Neural progenitor cell (in vitro differentiated cells): ENCODE measurements at regions not wholly inside any gene's neighbourhood (a gene's known extent, or its start where the extent isn't known, plus 50 kb on each side); places are given as distances from the start of the nearest gene placed in this dataset.

Experiments used
- DNase-seq: peaks from one replicate; pipeline ENCODE4 v3.0.0-alpha.2; 2016; ENCODE audit warnings: low spot score
- H2AFZ ChIP-seq: fragments of 200-600 bp; sonication (generic); replicated peaks from 2 replicates; pipeline ENCODE4 v1.6.1; 2016; ENCODE audit warnings: antibody characterized with exemption
- H3F3A ChIP-seq: fragments of 200-600 bp; sonication (generic); 2 replicates; pipeline ENCODE4 v1.6.1; 2016; ENCODE audit warnings: antibody characterized with exemption, low read depth
- H3K27ac ChIP-seq: fragments of 200-600 bp; sonication (generic); 2 replicates; pipeline ENCODE4 v1.5.1; 2016; ENCODE audit warnings: mild to moderate bottlenecking
- H3K27me3 ChIP-seq: fragments of 200-600 bp; sonication (generic); 2 replicates; pipeline ENCODE4 v1.6.1; 2016; ENCODE audit warnings: mild to moderate bottlenecking, moderate library complexity
- H3K36me3 ChIP-seq: fragments of 200-600 bp; sonication (generic); 2 replicates; pipeline ENCODE4 v1.5.1; 2016
- H3K4me1 ChIP-seq: fragments of 200-600 bp; sonication (generic); 2 replicates; pipeline ENCODE4 v1.6.1; 2016; ENCODE audit warnings: mixed run types
- H3K4me2 ChIP-seq: fragments of 200-600 bp; sonication (generic); 2 replicates; pipeline ENCODE4 v1.6.1; 2016
- H3K4me3 ChIP-seq: fragments of 200-600 bp; sonication (generic); 2 replicates; pipeline ENCODE4 v1.5.1; 2016
- H3K79me2 ChIP-seq: fragments of 200-600 bp; sonication (generic); 2 replicates; pipeline ENCODE4 v1.6.1; 2016; ENCODE audit warnings: low read depth
- H3K9ac ChIP-seq: fragments of 200-600 bp; sonication (generic); 2 replicates; pipeline ENCODE4 v1.6.1; 2016
- H3K9me3 ChIP-seq: fragments of 200-600 bp; sonication (generic); 2 replicates; pipeline ENCODE4 v1.5.1; 2016; ENCODE audit warnings: low read depth
- H4K20me1 ChIP-seq: fragments of 200-600 bp; sonication (generic); 2 replicates; pipeline ENCODE4 v1.6.1; 2016; ENCODE audit warnings: low read depth
- H3K27ac Mint-ChIP-seq: 3 replicates; pipeline ENCODE4 v1.8.0; 2021; ENCODE audit warnings: mixed read lengths
- H3K27me3 Mint-ChIP-seq: 2 replicates; pipeline ENCODE4 v1.8.0; 2022; ENCODE audit warnings: low read depth, mild to moderate bottlenecking, inconsistent platforms, moderate library complexity, mixed read lengths; ENCODE audit not compliant: insufficient read depth
- H3K36me3 Mint-ChIP-seq: 3 replicates; pipeline ENCODE4 v1.8.0; 2021; ENCODE audit warnings: mixed read lengths
- H3K4me1 Mint-ChIP-seq: 3 replicates; pipeline ENCODE4 v1.8.0; 2021; ENCODE audit warnings: mixed read lengths
- H3K4me3 Mint-ChIP-seq: 3 replicates; pipeline ENCODE4 v1.8.0; 2021; ENCODE audit warnings: mild to moderate bottlenecking, moderate library complexity, mixed read lengths
- H3K9me3 Mint-ChIP-seq: 3 replicates; pipeline ENCODE4 v1.8.0; 2020; ENCODE audit warnings: mixed read lengths
- EZH2 ChIP-seq: fragments of 200-600 bp; sonication (generic); IDR thresholded peaks from 2 replicates; pipeline ENCODE4 v1.6.1; 2017; ENCODE audit warnings: antibody characterized with exemption, mild to moderate bottlenecking, moderate library complexity
- EZH2phosphoT487 ChIP-seq: fragments of 200-600 bp; sonication (generic); IDR thresholded peaks from 2 replicates; pipeline ENCODE4 v1.6.1; 2017; ENCODE audit warnings: antibody characterized with exemption
- TF ChIP-seq, protein P1 (sequence below): fragments of 200-600 bp; sonication (generic); IDR thresholded peaks from 2 replicates; pipeline ENCODE4 v1.5.1; 2017; ENCODE audit warnings: antibody characterized with exemption, mild to moderate bottlenecking

DNA sequence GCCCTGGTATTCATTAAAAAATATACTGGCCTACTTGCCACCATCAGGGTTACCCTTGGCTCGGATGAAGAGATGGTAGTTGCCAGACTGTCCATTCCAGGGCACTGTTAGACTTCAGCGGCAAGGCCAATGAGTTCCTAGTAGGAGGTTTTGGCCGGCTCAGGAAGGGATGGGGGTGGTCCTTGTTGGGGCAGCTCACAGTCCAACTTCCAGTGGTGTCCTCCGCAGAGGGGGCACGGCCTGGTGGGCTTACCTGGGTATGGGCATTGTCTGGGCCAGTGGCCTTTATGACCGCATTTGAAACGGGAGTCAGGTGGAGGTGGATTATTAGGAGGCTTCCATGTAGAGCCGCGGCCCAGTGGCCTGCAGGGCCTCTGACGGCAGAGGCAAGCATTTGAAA, 139.1 kb upstream of the ETV3 start:
- Mint-ChIP-seq H3K4me3 (no peak overlapping the region), H3K9me3 (no peaks in the 10 kb centered on the region), H3K4me1 (no peaks in the 10 kb centered on the region), H3K27ac (no peak overlapping the region), H3K36me3 (no peaks in the 10 kb centered on the region), H3K27me3 (no peaks in the 10 kb centered on the region)
- Histone ChIP-seq H3K4me2 (no peak overlapping the region), H3K9ac (no peak overlapping the region), H3F3A (no peaks in the 10 kb centered on the region), H3K36me3 (no peaks in the 10 kb centered on the region), H3K4me1 (peaks cover 26% of the 10 kb centered on the region), H3K9me3 (no peaks in the 10 kb centered on the region), H3K79me2 (no peaks in the 10 kb centered on the region), H3K27me3 (no peaks in the 10 kb centered on the region), H4K20me1 (no peaks in the 10 kb centered on the region), H3K4me3 (no peak overlapping the region), H3K27ac (no peak overlapping the region), H2AFZ (no peak overlapping the region)
- no peak for DNase-seq
- TF ChIP-seq, protein P1, sequence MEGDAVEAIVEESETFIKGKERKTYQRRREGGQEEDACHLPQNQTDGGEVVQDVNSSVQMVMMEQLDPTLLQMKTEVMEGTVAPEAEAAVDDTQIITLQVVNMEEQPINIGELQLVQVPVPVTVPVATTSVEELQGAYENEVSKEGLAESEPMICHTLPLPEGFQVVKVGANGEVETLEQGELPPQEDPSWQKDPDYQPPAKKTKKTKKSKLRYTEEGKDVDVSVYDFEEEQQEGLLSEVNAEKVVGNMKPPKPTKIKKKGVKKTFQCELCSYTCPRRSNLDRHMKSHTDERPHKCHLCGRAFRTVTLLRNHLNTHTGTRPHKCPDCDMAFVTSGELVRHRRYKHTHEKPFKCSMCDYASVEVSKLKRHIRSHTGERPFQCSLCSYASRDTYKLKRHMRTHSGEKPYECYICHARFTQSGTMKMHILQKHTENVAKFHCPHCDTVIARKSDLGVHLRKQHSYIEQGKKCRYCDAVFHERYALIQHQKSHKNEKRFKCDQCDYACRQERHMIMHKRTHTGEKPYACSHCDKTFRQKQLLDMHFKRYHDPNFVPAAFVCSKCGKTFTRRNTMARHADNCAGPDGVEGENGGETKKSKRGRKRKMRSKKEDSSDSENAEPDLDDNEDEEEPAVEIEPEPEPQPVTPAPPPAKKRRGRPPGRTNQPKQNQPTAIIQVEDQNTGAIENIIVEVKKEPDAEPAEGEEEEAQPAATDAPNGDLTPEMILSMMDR, result no peak
- TF ChIP-seq EZH2phosphoT487 (no peak), EZH2 (no peak)

DNA sequence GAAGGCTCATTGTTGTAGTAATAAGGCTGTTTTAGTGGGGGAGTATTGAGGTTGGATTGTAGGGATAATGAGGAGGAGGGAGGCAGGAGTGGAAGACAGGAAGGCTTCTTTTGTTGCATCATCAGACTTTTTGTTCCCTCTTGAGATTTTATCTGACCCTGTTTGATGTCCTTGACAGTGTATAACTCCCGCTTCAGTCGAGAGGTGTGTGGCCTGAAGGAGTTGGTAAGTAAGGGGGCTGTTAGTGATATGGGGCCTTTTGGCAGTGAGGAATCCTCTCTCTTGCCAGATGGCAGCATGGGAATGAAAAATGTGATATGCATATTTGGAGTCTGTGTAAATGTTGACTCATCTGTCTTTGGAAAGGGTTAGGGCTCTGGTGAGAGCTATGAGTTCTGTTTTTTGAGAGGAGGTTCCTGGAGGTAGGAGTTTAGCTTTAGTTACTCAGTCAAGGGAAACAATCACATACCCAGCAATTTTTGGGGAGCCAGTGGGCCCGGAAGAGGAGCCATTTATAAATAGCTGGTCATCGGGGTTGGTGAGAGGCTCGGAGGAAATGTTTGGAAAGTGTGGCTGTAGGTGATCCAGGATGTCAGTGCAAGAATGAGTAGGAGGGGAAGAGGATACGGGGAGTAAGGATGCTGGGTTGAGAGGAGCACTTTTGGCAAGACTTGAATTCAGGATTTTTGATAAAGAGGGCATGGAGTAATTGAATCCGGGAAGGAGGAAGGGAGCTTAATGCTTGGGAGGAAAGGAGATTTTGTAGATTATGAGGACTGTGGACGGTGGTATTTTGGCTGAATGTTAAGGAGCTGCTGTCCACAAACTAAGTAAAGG, 136.7 kb upstream of the ETV3 start:
- H3K27me3 ChIP-seq, result no peaks in the 10 kb centered on the region
- no peaks in the 10 kb centered on the region for H4K20me1 ChIP-seq
- H3K79me2 ChIP-seq, result no peaks in the 10 kb centered on the region
- Mint-ChIP-seq H3K4me1 (no peaks in the 10 kb centered on the region), H3K36me3 (no peaks in the 10 kb centered on the region), H3K27me3 (no peaks in the 10 kb centered on the region), H3K4me3 (no peak overlapping the region), H3K9me3 (no peaks in the 10 kb centered on the region), H3K27ac (no peak overlapping the region)
- H3K4me2 ChIP-seq, result no peak overlapping the region
- H3K4me3 ChIP-seq, result no peak overlapping the region
- no peak for TF ChIP-seq EZH2phosphoT487
- no peak for TF ChIP-seq EZH2
- TF ChIP-seq, protein P1, result no peak
- H2AFZ ChIP-seq, result no peak overlapping the region
- H3K9me3 ChIP-seq, result no peaks in the 10 kb centered on the region
- H3K4me1 ChIP-seq, result peaks cover 26% of the 10 kb centered on the region
- H3K9ac ChIP-seq, result no peak overlapping the region
- H3K36me3 ChIP-seq, result no peaks in the 10 kb centered on the region
- DNase-seq, result no peak
- no peak overlapping the region for H3K27ac ChIP-seq
- no peaks in the 10 kb centered on the region for H3F3A ChIP-seq

DNA sequence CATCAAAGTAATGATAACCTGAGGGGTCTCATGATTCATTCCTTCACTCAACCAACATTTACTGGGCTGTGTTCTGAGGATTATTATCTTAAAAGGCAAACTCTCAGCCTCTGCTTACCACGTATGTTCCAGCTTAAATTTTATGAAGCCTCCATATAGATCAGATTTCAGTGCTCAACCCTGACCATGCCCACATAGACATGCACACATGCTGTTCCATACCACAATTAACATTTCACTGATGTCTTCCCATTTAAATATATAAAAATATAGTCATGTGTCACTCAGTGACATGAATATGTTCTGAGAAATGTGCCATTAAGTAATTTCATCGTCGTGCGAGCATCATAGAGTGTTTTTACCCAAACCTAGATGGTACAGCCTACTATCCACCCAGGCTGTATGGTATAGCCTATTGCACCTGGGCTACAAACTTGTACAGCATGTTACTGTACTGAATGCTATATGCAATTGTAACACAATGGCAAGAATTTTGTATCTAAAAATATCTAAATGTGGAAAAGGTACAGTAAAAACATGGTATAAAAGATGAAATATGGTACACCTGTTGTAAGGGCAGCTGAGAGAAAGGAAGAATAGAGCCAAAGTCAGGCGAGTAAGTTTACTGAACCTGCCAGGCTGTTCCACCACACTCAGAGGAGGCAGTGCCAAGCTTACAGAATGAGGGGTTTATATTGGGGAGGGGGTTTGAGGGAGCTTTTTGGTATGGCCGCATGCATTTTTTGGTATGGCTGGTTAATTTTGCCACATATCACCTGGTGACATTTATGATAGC, 134.7 kb upstream of the ETV3 start:
- Histone ChIP-seq H2AFZ (no peak overlapping the region), H3K4me2 (no peak overlapping the region), H3K79me2 (no peaks in the 10 kb centered on the region), H3K36me3 (no peaks in the 10 kb centered on the region), H3K9ac (no peak overlapping the region), H3K4me1 (peaks cover 25% of the 10 kb centered on the region), H3K4me3 (no peak overlapping the region), H3K27me3 (no peaks in the 10 kb centered on the region), H3K9me3 (no peaks in the 10 kb centered on the region), H3K27ac (no peak overlapping the region), H3F3A (no peaks in the 10 kb centered on the region), H4K20me1 (no peaks in the 10 kb centered on the region)
- no peaks in the 10 kb centered on the region for H3K36me3 Mint-ChIP-seq
- H3K27me3 Mint-ChIP-seq, result no peaks in the 10 kb centered on the region
- DNase-seq, result no peak
- H3K9me3 Mint-ChIP-seq, result no peaks in the 10 kb centered on the region
- no peaks in the 10 kb centered on the region for H3K4me1 Mint-ChIP-seq
- TF ChIP-seq EZH2 (no peak), EZH2phosphoT487 (no peak)
- TF ChIP-seq, protein P1, result no peak
- H3K4me3 Mint-ChIP-seq, result no peak overlapping the region
- H3K27ac Mint-ChIP-seq, result no peak overlapping the region
